HepG2 (cell line): ENCODE measurements at regions not wholly inside any gene's neighbourhood (a gene's known extent, or its start where the extent isn't known, plus 50 kb on each side); places are given as distances from the start of the nearest gene placed in this dataset.
"Not testable (repeated sequence)": the region's sequence is repeated elsewhere in the genome, so short reads cannot be mapped to it uniquely, and the experiment has no call there.

Source experiments
- ATAC-seq: fragments of 200-7000 bp; cut with Tn5 transposase; 3 replicates; pipeline ENCODE4 v1.9.1; 2020; ENCODE audit warnings: mild to moderate bottlenecking, moderate library complexity
- BruUV-seq: library from RNA; stranded (reverse); fragments of 400-500 nt; replicated peaks from 2 replicates; lab custom pipeline; 2021; lab: Mats Ljungman, UMichigan
- CTCF ChIA-PET: fragments of 300-600 bp; formaldehyde crosslinking; extraction: SDS; loops from one replicate; lab custom pipeline; 2021; ENCODE audit warnings: low total read pairs, inconsistent platforms, low intra/inter-chr PET ratio; lab: Yijun Ruan, JAX
- POLR2A ChIA-PET: fragments of 350-600 bp; sonication (Branson Sonifier 250); formaldehyde crosslinking; loops from one replicate; lab custom pipeline; 2020; ENCODE audit warnings: antibody characterized with exemption, inconsistent platforms; lab: Yijun Ruan, JAX
- DNase-seq: peaks from one replicate; pipeline ENCODE4 v3.0.0-alpha.2; 2015; ENCODE audit warnings: low spot score
- FAIRE-seq: peaks from 3 replicates; lab custom pipeline; 2011; peaks lifted over from hg19 to GRCh38; lab: Jason Lieb, UNC
- H2AFZ ChIP-seq: one replicate; pipeline ENCODE4 v1.6.1; 2011; ENCODE audit warnings: low read length, inconsistent platforms
- H3K27ac ChIP-seq: fragments of 300-600 bp; 3 replicates; pipeline ENCODE4 v1.8.0; 2011; ENCODE audit warnings: mixed run types, mild to moderate bottlenecking, mixed read lengths, low read length, inconsistent platforms; ENCODE audit not compliant: insufficient read depth; ENCODE audit errors: extremely low read length
- H3K27me3 ChIP-seq, 2 experiments: fragments of 200-600 bp in 1 of 2; 2 replicates in 1 of 2; 3 replicates in 1 of 2; pipeline versions ENCODE4 v1.6.0 to v1.8.0; 2011; ENCODE audit warnings: low read length in 2 of 2, mild to moderate bottlenecking in 2 of 2, moderate library complexity in 2 of 2, inconsistent platforms in 1 of 2; ENCODE audit not compliant: insufficient read depth in 2 of 2, control insufficient read depth in 1 of 2
- H3K36me3 ChIP-seq, 2 experiments: fragments of 200-600 bp in 1 of 2; replicated peaks in 1 of 2; 2 replicates in 1 of 2; 3 replicates in 1 of 2; pipeline versions ENCODE4 v1.5.1 to v1.8.0; 2011; ENCODE audit warnings: low read length in 2 of 2, inconsistent platforms in 1 of 2; ENCODE audit not compliant: insufficient read depth in 2 of 2, control insufficient read depth in 1 of 2
- H3K4me1 ChIP-seq: 2 replicates; pipeline ENCODE4 v1.5.1; 2012; ENCODE audit warnings: low read length, inconsistent platforms; ENCODE audit not compliant: insufficient read depth
- H3K4me2 ChIP-seq: 2 replicates; pipeline ENCODE4 v1.6.0; 2011; ENCODE audit warnings: low read depth, low read length, inconsistent platforms
- H3K4me3 ChIP-seq, 3 experiments: fragments of 200-600 bp in 1 of 3; sonication (generic), shearing (Covaris generic) in 1 of 3; replicated peaks in 1 of 3; 2 replicates each; pipeline ENCODE4 v1.5.1; 2011 to 2016; ENCODE audit warnings: low read length in 3 of 3, inconsistent platforms in 2 of 3, low read depth in 2 of 3, mild to moderate bottlenecking in 2 of 3, control low read depth in 1 of 3, mixed read lengths in 1 of 3; ENCODE audit not compliant: insufficient read depth in 1 of 3
- H3K79me2 ChIP-seq: one replicate; pipeline ENCODE4 v1.6.1; 2011; ENCODE audit warnings: low read length, inconsistent platforms; ENCODE audit not compliant: insufficient read depth
- H3K9ac ChIP-seq: 2 replicates; pipeline ENCODE4 v1.6.0; 2011; ENCODE audit warnings: mild to moderate bottlenecking, low read depth, low read length, inconsistent platforms; ENCODE audit not compliant: insufficient read depth
- H3K9me3 ChIP-seq: 2 replicates; pipeline ENCODE4 v1.5.1; 2012; ENCODE audit warnings: mild to moderate bottlenecking, low read length
- H4K20me1 ChIP-seq: 2 replicates; pipeline ENCODE4 v1.6.0; 2011; ENCODE audit warnings: inconsistent platforms, mild to moderate bottlenecking, low read length, moderate library complexity; ENCODE audit not compliant: insufficient read depth
- STAG1 ChIP-seq: sonication (generic); formaldehyde crosslinking; IDR thresholded peaks from 2 replicates; pipeline ENCODE4 v1.4.0; 2020; ENCODE audit warnings: missing genetic modification reagents
- WGBS: methylation state at CpG from one replicate; pipeline ENCODE4 v1.1.6; 2017; ENCODE audit warnings: low lambda C conversion rate; 5-methylcytosine and 5-hydroxymethylcytosine counted together
- in situ Hi-C: cut with HindIII; loops from 2 replicates; pipeline ENCODE4 v1.10.0; 2017; ENCODE audit warnings: low pct_unique_long_range_greater_than_20kb; ENCODE audit not compliant: extremely low pct_ligation_motif_present
- intact Hi-C: fragments of 100-400 bp; cut with micrococcal nuclease; formaldehyde crosslinking; loops from one replicate; pipeline ENCODE4 v1.10.0; 2022; ENCODE audit not compliant: unreplicated experiment
- TF ChIP-seq, protein P1 (sequence below): sonication (generic); formaldehyde crosslinking; IDR thresholded peaks from 2 replicates; pipeline ENCODE4 v1.5.0; 2020; ENCODE audit warnings: mild to moderate bottlenecking, missing genetic modification reagents, moderate library complexity

DNA sequence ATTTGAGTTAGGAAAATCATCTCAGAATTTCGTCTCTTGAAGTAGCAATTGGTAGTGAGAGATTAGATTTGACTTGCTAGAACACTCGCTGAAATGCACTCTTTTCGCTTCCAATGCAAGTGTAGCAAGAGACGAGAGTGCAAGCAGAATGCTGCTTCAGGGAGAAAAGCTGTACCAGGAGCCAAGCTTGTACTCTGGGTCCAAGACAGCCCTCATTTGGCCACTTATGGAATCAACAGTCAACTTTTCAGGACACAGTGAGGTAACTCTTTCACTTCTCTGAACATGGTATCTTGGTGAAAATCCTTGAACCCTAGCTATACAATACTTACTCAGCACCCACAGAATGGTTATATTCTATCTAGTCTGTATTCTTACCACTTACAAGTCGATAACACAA is 107.6 kb upstream of the TERB2 start:
- H3K9me3 ChIP-seq, H3K27ac ChIP-seq, CTCF ChIA-PET, H3K36me3 ChIP-seq, H3K4me3 ChIP-seq, H2AFZ ChIP-seq, H3K79me2 ChIP-seq, in situ Hi-C loops, POLR2A ChIA-PET, BruUV-seq, H3K27me3 ChIP-seq, H3K9ac ChIP-seq, DNase-seq, intact Hi-C loops, H4K20me1 ChIP-seq: not testable (repeated sequence)
- H3K4me1 ChIP-seq, result peaks cover 51% of the 10 kb centered on the region
- TF ChIP-seq, protein P1, sequence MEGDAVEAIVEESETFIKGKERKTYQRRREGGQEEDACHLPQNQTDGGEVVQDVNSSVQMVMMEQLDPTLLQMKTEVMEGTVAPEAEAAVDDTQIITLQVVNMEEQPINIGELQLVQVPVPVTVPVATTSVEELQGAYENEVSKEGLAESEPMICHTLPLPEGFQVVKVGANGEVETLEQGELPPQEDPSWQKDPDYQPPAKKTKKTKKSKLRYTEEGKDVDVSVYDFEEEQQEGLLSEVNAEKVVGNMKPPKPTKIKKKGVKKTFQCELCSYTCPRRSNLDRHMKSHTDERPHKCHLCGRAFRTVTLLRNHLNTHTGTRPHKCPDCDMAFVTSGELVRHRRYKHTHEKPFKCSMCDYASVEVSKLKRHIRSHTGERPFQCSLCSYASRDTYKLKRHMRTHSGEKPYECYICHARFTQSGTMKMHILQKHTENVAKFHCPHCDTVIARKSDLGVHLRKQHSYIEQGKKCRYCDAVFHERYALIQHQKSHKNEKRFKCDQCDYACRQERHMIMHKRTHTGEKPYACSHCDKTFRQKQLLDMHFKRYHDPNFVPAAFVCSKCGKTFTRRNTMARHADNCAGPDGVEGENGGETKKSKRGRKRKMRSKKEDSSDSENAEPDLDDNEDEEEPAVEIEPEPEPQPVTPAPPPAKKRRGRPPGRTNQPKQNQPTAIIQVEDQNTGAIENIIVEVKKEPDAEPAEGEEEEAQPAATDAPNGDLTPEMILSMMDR (CRISPR knock-in tag), result peak; percentile 63
- peak; percentile 54 for TF ChIP-seq STAG1 (CRISPR knock-in tag)
- FAIRE-seq, result peak; percentile 47
- 26% methylated on average over 4 of the region's 5 CpGs for WGBS
- ATAC-seq, result 0 out of 3 replicates have a peak, but pooled peaks have one; percentile 8
- peak overlapping the region; percentile 32; the same call in 1 of the 2 replicates for H3K4me2 ChIP-seq

DNA sequence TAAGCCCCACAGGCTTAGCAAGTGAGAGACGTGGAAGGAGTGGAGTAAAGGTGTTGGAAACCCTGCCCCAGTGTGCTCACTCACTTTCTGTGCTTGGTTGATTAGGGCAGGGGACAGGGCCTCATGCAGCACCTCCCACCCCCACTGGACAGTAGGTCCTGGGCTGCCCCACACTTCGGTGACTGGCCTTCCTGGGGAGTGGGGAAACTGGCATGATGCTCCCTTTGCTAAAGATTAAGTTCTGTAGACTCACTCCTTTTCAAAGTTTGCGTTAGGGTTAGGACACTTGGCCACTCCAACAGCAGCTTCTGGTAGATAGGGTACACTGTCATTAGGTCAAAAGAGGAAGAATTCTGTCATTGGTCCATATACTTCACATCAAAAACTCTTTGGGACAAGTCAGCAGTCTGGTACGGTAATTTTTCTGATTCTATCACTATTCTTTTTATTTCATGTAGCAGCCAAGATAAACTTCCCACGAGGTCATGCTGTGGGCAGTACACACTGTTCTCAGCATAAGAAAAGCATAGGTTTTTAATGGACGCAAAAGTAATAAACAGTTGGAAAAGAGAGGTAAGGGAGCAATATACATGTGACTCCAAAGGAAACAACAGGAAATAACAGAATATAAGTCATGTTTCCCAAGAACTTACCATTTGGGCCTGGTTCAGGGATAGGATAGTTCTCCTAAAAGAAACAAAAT is 106.6 kb upstream of the TERB2 start:
- H4K20me1 ChIP-seq, in situ Hi-C loops, H3K9ac ChIP-seq, BruUV-seq, DNase-seq, FAIRE-seq, H3K36me3 ChIP-seq, ATAC-seq, H3K79me2 ChIP-seq, POLR2A ChIA-PET, H3K27ac ChIP-seq, H3K4me3 ChIP-seq, H3K4me2 ChIP-seq, H3K9me3 ChIP-seq, CTCF ChIA-PET, H3K27me3 ChIP-seq, H2AFZ ChIP-seq: not testable (repeated sequence)
- intact Hi-C loops, result loop anchor here (5.0 kb wide), 2 partner anchors 53 to 62 kb away; no protein-coding TSS in a partner anchor
- H3K4me1 ChIP-seq, result peaks cover 61% of the 10 kb centered on the region
- 52% methylated on average over 5 of the region's 6 CpGs for WGBS
